PC-3 (cell line): ENCODE measurements at regions not wholly inside any gene's neighbourhood (a gene's known extent, or its start where the extent isn't known, plus 50 kb on each side); places are given as distances from the start of the nearest gene placed in this dataset.

Source experiments
- EZH2 ChIP-seq: fragments of 300-600 bp; sonication (generic); IDR thresholded peaks from one replicate; pipeline ENCODE4 v1.6.1; 2017; ENCODE audit warnings: antibody characterized with exemption, mild to moderate bottlenecking, low read length; ENCODE audit not compliant: unreplicated experiment
- EZH2phosphoT487 ChIP-seq: fragments of 300-600 bp; sonication (generic); IDR thresholded peaks from 2 replicates; pipeline ENCODE4 v1.6.1; 2018; ENCODE audit warnings: mild to moderate bottlenecking, antibody characterized with exemption, low read length, borderline replicate concordance
- TF ChIP-seq, protein P1 (sequence below): fragments of 300-600 bp; sonication (generic); conservative IDR thresholded peaks from 2 replicates; pipeline ENCODE4 v1.5.1; 2017; ENCODE audit warnings: antibody characterized with exemption, low read depth, mild to moderate bottlenecking, low read length

DNA sequence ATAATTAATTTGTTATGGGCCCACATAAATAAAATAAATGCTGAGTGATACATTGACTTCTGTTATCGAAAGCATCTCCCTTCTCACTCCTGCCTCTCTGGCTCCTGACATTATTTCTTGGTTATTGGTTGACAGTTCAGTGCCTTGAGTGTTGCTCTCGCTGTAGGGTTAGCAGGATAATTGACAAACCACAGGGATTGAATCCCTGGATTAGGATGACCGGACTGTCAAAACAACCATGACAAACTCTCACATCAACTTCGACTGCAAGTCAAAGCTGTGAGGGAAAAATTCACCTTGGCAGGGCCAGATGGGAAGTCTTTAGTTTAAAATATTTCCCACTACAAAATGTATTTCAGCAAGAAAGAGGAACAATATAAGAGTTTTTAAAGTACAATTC, 245.4 kb upstream of the TFAP2D start:
- TF ChIP-seq, protein P1, sequence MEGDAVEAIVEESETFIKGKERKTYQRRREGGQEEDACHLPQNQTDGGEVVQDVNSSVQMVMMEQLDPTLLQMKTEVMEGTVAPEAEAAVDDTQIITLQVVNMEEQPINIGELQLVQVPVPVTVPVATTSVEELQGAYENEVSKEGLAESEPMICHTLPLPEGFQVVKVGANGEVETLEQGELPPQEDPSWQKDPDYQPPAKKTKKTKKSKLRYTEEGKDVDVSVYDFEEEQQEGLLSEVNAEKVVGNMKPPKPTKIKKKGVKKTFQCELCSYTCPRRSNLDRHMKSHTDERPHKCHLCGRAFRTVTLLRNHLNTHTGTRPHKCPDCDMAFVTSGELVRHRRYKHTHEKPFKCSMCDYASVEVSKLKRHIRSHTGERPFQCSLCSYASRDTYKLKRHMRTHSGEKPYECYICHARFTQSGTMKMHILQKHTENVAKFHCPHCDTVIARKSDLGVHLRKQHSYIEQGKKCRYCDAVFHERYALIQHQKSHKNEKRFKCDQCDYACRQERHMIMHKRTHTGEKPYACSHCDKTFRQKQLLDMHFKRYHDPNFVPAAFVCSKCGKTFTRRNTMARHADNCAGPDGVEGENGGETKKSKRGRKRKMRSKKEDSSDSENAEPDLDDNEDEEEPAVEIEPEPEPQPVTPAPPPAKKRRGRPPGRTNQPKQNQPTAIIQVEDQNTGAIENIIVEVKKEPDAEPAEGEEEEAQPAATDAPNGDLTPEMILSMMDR, result no peak
- TF ChIP-seq EZH2 (no peak), EZH2phosphoT487 (no peak)
